Stimulated activated CD8-positive, alpha-beta memory T cell treated with anti-CD3 and anti-CD28 coated beads, Interleukin-4, amount 100 ng/mL, for 48 hours (primary cell): ENCODE measurements at regions not wholly inside any gene's neighbourhood (a gene's known extent, or its start where the extent isn't known, plus 50 kb on each side); places are given as distances from the start of the nearest gene placed in this dataset.

Experiments used
- DNase-seq: peaks from one replicate; pipeline ENCODE4 v3.0.0-alpha.2; 2020

DNA sequence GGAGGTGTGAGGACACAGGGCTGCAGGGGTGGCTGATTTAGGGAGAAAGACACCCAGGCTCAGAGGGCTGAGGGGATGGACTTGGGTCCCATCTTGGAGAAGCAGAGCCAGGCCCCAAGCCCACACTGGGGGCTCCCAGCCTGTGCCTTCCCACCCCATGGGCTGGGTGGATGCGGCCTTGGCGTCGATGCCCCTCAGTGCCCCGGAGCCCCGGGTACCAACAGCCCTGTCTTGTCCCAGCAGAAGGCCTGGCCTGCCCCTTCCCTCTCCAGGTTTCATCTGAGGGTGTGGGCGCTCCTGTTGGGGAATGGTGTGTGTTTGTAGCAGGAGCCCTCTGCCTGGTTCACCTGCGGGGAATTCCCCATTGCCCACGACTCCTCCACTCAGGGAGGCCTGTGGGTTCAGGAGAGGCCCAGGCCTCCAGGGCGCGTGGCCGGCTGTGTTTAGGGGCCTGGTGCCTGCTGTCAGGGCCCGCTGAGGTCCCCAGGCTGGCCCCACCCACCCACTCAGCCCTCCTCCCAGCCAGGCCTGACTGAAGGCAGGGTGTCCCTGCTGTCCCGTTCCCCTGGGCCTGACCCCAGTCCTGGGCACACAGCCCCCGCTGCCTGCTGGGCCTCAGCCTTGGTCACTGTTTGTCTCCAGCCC lies 51.1 kb upstream of the BEGAIN start:
- no peak for DNase-seq

DNA sequence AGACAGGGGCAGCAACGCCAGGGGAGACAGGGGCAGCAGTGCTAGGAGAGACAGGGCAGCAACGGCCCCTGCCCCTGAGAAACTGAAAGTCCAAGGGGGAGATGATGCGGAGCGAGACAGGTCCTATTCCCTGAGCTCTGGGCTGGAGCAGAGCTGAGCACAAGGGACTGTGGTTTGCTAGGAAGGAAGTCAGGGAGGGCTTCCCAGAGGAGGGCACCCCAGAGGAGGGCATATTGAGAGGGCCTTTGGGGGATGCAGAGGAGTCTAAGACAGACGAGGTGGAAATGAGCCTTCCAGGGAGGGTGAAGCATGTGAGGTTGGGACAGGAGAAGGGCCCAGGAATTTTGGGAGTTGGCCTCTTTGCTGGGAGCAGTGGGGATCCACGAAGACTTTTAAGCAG lies 52.1 kb upstream of the BEGAIN start:
- DNase-seq: no peak

DNA sequence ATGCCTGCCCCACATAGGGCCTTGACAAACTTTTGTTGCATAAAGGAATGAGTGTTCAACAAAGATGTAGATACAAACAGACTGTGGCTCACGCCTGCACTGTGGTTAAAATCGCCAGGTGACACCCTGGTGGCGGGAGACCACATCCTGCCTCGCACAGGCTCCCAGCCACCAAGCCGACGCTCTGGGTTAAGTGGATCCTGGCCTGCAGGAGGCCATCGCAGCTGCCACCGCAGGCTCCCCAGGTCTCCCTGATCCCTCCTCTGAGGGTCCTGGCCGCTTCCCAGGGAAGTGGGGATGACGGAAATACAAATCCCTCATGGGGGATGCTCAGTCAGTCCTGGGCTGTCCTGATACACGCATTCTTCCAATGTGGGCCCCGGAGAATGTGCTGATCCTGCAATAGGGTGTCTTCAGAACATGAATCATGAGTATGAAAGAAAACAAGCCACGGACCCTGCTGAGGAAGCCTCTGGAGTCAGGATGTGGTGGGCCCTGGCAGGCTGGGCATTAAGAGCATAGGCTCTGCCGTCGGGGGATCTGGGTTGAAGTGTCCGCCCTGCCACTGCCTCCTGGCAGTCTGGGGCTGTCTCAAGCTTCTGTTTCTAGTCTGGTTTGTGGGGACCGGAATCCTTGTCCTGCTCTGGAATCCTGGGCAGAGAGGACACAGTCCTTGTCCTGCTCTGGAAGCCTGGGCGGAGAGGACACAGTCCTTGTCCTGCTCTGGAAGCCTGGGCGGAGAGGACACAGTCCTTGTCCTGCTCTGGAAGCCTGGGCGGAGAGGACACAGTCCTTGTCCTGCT lies 53.5 kb upstream of the BEGAIN start:
- peak; percentile 82 for DNase-seq

DNA sequence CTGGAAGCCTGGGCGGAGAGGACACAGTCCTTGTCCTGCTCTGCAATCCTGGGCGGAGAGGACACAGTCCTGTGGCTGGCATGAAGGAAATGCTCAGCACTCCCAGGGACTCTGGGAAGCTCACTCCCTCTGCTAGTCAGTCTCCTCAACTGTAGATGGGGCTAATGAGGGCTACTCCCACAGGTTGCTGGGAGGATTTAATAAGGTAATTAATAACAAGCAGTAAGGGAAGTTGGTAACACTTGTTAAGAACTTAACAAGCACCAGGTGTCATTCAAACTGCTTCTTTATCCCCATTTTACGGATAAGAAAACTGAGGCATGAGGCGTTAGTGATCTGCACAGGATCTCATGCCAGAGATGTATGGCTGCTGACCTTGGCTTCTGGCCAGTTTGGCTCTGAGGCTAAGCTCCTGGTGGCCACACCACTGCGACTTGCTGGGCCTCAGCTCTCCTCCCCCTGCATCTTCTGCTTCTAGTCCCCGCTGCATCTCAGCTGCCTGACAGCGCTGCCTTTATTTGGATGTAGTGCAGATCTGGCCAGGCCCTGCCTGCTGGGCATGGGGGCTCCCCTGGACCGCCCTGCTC lies 54.1 kb upstream of the BEGAIN start:
- DNase-seq: no peak

DNA sequence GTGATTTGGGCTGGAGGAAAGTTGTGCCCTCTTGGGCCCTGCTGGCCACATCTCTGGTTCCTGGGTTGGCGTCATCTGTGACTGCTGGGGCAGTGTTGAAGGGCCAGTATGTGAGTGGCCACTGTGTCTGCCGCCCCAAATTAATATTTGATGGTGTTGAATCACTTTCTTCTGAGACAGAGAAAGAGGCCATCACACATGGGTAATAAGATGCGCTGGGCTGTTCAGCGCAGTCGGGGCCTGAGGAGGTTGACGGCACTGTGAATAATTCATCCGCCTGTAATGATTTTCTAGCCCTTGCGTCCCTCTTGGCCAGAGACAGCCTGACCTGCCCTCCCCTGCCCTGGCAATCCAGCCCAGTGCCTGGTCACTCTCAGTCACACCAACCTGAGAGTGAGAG lies 56.2 kb upstream of the BEGAIN start:
- DNase-seq: no peak

DNA sequence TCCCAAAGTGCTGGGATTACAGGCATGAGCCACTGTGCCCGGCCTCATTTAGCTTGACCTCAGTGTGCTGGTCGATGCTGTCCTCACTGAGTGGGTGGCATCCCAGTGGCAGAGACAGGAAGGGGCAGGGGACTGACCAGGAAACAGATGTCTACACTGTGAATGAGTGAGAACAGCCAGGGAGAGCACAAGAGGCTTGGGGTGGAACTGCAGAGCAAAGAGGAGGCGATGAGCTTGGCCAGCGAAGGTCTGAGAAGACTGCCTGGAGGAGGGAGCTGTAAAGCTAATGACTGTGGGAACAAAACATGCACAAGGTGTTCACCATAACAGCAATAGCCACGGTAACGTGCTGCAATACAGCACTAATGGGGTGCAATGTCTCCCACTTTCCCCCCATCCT lies 57.2 kb upstream of the BEGAIN start:
- no peak for DNase-seq

DNA sequence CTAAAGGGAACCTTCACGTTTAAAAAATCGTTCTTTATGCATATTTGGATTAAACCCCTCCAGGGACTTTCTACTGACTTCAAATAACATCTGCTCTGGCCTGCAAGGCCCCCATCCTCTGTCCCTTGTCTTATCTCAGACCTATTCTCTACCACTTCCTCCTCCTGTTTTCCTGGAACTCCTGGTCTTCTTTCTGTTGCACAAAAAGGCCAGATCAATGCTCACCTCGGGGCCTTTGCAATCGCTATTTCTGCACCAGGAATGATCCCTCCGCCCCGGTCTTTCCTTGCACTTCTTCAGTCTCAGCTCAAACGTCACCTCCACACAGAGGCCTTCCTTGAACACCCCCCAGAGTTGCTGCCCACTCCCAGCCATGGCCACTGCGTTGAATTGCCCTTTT lies 57.6 kb upstream of the BEGAIN start:
- no peak for DNase-seq

DNA sequence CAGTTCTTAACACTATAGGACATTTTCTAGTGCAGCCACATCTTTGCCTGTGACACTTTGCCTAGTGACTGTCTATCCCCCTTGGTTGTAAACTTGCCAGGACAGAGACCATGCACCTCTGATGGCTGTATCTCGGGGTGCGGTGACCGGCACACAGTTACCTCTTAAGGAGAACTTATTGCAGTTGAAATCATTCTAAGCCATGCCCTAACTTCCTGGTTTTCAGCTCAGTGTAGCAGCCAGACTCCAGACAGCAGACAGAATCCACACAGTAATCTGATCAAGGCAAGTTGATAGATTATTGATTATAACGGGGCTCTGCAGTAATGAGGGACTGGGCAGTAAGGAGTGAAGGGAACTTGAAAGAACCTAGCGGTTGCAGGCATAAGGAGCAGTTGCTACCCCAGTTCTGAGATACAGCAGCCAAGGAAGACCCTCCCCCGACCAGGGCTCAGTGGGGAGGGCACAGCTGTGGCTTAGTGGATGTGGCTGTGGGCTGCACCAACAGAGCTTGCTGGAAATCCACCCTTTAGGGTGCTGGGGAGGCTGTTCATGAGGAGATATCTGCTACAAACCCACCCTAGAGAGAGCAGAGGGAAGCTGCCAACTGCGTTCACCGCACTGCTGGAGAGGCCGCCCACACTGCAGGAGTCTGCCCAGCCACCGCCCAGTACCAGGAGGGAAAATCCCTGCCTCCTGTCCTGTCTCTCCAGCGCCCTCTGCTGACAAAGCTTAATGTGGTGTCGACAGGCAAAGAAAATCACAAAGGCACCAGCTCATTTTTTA lies 58.2 kb upstream of the BEGAIN start:
- peak; percentile 97 for DNase-seq

DNA sequence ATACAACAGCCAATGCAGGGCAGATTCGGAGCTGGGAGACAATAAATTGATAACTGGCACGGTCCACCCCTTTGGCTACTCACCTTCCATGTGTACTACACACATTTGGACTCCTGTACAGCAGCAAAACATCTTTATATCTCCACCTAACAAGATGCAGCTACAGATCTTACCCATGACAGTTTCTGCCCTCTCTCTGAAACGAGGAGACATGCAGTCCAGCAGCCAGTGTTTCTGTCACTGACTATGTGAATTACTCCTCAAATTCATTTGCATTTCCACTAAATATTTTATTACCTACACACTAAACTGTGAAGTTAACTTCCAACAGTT lies 58.7 kb upstream of the BEGAIN start:
- no peak for DNase-seq

DNA sequence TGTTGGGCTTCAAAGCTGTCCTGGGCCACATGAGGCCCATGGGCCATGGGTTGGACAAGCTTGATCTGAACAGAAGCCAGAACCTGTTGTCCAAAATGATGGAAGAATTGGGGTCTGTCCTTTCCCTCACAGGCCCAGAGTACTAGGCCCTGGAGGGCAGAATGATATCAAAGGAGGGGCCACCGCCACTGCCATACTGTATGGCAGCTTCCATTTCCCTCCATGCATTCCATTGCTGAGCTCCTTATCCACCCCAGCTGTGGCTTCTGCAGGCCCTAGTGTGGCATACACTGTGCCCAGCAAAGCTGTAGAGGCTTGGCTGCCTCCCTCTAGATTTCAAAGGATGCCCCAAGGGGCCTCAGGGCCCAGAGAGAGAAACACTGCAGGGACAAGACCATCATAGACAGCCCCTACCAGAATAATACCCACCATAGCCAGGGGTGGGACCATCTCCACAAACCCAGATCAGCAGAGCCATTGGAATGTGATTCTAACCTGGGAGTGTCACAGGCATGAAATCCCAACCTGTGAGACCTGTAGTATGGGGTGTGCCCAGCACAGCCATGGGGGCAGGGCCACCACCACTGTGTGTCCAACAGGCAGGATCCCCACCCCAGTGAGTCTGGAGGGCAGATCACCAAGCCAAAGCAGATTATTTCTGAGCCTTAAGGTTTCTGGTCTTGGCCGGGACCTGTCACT lies 61.4 kb upstream of the BEGAIN start:
- DNase-seq: no peak

DNA sequence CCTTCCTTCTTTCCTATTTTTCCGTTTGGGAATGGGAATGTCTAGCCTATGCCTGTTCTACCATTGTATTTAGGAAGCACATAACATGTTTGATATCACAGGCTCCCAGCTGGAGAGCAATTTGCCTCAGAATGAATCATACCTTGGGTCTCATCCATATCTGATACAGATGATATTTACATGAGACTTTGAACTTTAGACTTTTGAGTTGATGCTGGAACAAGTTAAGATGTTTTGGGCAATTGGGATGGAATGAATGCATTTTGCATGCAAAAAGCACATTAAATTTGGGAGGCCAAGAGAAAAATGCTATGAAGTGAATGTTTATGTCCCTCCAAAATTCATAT lies 61.9 kb upstream of the BEGAIN start:
- no peak for DNase-seq

DNA sequence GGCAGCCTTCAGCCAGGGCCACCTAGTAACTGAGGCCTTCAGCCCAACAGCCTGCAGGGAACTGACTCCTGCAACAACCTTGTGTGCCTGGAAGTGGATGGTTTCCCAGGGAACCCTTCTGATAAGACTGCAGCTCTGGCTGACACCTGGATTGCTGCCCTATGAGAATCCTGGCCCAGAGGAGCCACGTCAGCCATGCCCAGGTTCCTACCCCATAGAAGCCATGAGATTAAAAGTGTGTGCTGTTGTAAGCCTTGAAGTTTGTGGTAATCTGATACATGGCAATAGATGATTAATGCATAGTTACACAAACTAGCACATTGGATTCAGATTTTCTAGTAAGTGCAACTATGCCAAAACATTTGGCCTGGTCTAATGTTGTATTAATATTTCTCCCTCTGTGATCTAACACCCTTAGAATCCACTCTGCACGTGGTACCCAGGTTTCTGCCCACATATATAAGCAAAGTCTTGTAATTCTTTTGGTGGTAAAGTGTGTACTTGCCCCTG lies 64.8 kb upstream of the BEGAIN start:
- no peak for DNase-seq

DNA sequence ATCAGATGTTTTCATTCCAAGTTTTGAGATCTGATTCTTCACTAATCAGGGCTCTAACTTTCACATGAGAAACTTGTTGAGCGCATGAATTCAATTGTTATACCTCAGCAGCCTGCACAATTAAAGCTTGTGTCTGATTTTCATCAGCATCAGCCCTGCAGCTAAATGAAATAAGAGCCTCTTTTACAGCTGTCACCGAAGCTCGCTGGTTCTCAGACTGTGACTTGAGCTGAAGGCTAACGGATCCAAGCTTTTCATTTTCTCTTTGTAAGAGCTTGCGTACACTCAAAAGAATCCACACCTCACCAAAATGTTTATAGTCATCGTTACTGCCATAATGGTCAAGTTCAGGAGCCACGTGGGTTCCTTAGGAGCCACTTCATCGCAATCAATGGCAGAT lies 65.5 kb upstream of the BEGAIN start:
- DNase-seq: no peak

DNA sequence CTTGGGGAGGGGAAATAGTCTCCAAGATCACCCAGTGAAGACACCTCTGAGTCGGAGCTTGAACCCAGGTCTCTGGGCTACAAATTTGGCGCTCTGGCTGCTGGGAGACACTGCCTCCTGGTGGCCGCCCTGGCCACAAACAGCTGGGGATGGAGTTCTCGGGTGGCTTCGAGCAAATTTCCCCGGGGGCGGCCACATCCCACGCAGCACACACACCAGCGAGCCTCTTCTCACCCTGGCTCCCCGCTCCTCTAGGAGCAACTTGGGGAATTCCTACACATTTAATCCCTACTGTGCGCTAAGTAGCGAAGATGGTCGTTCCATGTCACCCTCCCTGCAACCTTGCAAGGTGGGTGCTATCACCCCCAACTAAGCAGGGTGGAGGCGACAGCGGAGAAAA lies 66.2 kb upstream of the BEGAIN start:
- DNase-seq: peak; percentile 59

DNA sequence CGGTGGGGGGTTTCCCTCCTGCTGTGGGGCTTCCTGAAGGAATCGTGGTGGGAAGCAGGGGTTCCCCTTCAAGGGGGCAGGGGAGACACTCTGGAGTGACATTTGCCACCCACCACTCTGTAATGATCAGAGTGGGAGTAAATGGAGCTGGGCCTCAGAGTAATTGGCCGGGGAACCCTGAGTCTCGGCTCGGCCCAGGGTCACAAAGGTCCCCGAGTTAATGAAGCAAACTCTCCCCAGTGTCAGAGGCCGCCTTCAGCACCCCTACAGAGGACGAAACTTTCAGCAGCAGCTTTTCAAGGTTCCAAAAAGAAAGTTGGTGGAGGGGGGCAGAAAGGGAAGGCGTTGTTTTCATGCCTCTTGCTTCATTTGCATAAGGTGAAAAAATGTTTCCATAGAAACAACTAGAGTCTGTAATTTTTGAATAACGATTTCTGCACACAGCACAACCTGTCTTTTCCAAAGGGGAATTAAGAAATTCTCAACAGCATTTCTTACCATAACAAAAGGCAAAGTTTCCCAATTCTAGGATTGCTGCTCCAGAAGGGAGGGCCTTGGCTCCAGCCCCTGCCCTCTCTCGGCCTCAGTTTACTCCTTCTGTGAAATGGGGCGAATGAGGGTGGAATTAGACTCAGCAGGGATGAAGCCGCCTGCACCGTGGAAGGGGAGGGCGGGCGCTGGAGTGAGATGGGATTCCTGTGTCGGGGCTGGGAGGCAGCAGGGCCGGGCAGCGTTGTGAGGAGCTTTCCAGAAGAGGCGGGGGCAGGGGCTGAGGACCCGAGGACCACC lies 67.0 kb upstream of the BEGAIN start:
- DNase-seq: no peak

DNA sequence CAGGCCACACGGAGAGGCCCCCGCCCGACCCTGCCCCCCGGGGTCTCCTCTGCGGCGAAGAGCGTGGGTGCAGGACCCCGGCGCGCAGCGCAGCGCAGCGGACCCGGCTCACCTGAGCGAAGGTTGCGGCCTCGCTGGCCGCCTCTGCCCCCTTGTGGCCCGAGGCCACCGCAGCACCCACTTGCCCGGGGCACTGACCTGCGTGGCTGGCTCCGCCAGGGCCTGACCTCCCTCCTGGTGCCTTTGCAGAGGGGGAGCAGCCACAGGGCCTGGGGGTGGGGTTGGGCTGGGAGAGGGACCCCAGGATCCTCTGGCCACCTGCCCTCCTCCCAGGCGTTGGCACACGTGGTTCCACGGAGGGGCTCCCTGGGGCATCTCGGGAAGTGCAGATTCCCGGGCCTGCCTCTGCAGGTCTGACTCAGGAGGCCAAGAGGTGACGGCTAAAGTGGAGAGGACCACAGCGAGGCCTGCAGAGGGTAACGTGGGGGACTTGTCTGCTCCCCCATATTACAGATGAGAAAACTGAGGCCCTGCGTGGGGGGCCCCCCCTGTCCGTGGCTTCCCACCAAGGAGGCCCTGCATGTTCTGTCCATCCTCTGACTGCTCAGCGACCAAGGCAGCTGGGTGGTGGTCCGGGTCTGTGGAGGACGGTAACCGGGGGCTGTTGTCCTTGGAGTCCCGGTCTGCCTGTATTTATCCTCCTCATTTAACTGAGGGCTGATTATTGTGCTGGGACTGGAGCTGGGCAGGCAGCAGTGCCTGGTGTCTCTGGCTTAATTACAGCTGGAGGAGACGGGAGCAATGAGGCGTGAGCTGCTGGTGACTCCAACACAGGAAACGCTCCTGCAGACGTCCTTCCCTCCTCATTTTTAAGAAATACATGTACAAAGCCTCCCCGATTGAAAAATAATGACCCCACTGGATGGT lies 67.9 kb upstream of the BEGAIN start:
- peak; percentile 57 for DNase-seq

DNA sequence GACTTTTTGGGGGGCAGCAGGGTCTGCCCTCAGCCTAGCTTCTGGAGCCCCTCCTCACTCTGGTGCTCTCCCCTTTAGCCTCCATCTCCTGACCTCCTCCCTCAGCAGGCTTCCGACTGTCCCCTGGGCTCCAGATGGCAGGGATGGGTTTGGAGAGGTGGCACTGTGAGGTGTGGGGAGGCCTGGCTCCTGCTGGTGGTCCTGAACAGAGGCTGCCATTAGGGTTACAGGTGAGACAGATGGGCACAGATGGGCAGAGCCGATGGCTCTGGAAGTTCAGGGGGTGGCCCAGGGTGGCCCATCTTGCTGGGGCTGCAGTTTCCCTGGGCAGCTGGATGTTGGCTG lies 68.5 kb upstream of the BEGAIN start:
- no peak for DNase-seq

DNA sequence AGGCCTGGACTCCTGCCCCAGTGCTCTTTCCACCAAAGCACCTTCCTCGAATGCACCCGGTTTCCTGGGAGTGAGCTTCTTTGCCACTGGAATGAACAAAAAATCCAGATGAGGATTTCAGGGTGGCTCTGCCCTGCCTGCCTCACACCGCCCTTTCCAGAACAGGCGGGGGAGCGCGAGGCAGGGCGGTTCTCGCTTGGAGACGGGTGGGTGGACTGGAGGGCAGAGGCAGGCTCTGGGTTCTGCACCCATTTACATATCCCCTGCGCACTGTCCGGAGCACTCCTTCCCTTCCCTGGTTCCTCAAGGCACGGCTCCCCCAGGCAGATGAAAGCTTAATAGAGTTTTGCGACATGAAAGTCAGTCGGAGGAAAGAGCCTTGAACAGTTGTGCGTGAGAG lies 69.7 kb upstream of the DLK1 start:
- DNase-seq: no peak

DNA sequence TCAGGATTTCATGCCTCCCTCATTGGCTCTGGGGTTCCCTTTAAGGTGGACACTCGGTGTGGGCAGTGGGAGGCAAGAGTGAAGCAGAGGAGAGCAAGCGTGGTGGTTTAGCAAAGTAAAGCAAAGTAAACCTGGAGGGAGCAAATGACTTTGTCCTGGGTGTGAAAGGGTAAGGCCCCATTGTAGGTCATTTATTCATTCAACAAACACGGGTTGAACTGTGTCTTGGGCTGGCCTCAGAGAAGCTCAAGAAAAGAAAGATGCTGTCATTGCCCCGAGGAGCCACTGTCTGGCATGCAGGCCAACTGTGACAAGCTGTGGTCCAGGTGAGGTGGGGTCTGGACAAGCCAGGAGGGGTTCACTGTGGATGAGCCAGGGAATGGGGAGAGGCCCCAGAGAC lies 68.9 kb upstream of the DLK1 start:
- no peak for DNase-seq

DNA sequence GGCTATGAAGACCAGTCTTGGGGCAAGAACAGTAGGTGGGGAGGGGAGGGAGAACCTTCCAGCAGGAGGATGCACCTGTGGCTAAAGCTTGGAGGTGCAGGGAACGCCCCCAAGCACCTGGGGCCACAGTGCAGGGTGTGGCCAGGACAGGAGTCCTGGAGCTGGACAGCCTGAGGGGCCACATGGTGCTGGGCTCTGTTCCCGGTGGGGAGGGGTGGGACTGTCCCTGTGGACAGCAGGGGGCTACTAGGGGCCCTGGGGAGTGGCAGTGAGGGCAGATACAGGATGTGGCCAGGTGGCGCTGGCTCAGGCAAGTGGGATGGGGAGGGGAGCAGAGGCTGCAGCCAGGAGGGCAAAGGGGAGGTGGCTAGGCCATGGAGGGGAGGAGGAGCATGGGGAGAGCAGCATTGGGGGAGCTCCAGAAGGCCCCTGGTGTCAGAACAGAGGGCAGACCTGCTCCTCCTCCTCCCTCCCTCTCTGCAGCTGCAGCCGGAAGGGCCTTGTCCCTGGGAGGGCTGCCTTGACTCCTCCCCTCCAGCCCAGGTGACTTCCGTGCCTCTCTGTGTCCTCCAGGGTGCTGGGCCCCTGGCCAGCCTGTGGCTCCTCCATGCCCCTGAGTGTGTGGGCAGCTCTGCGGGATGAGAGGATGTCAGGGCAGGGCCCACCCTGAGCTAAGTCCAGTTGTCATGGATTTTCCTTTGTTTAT lies 68.4 kb upstream of the DLK1 start:
- no peak for DNase-seq
